VCaP (cell line): ENCODE measurements at regions not wholly inside any gene's neighbourhood (a gene's known extent, or its start where the extent isn't known, plus 50 kb on each side); places are given as distances from the start of the nearest gene placed in this dataset.
"Not testable (repeated sequence)": the region's sequence is repeated elsewhere in the genome, so short reads cannot be mapped to it uniquely, and the experiment has no call there.

Source experiments
- H3K27ac ChIP-seq: fragments of 450-650 bp; 2 replicates; pipeline ENCODE4 v1.5.1; 2017
- CTCF ChIP-seq: fragments of 450-650 bp; conservative IDR thresholded peaks from 2 replicates; pipeline ENCODE4 v1.5.1; 2017; ENCODE audit warnings: mild to moderate bottlenecking, moderate library complexity

- no peak overlapping the region for H3K27ac ChIP-seq
- no peak for TF ChIP-seq CTCF
Observed at GRCh38 chr1:191700922-191701321, 457.3 kb upstream of the RGS18 start.

GRCh38 chr1:191702124-191702523 lies 456.1 kb upstream of the RGS18 start:
- no peak for TF ChIP-seq CTCF
- no peak overlapping the region for H3K27ac ChIP-seq

- TF ChIP-seq CTCF, result no peak
- H3K27ac ChIP-seq, result no peak overlapping the region
Observed at GRCh38 chr1:191707288-191707687, 451.0 kb upstream of the RGS18 start.

GRCh38 chr1:191709215-191709614 lies 449.0 kb upstream of the RGS18 start:
- TF ChIP-seq CTCF, result no peak
- H3K27ac ChIP-seq, result no peak overlapping the region

GRCh38 chr1:191711961-191712360 lies 446.3 kb upstream of the RGS18 start:
- no peak for TF ChIP-seq CTCF
- no peak overlapping the region for H3K27ac ChIP-seq

- no peak overlapping the region for H3K27ac ChIP-seq
- no peak for TF ChIP-seq CTCF
Observed at GRCh38 chr1:191714845-191715244, 443.4 kb upstream of the RGS18 start.

- no peak for TF ChIP-seq CTCF
- no peak overlapping the region for H3K27ac ChIP-seq
Observed at GRCh38 chr1:191729742-191730141, 428.5 kb upstream of the RGS18 start.

- H3K27ac ChIP-seq, result not testable (repeated sequence)
Observed at GRCh38 chr1:191731608-191732302, 426.5 kb upstream of the RGS18 start.
